ENCODE measurements at regions not wholly inside any gene's neighbourhood (a gene's known extent, or its start where the extent isn't known, plus 50 kb on each side); places are given as distances from the start of the nearest gene placed in this dataset.

- no peak overlapping the region for H3K27ac Mint-ChIP-seq
- H4K20me1 ChIP-seq (ENCODE audit: low read depth), result no peaks in the 10 kb centered on the region
- no peaks in the 10 kb centered on the region for H3F3A ChIP-seq (ENCODE audit: low read depth)
- TF ChIP-seq CTCF (IDR thresholded peaks at IDR 0.05) (no peak), EZH2 (IDR thresholded peaks at IDR 0.05) (no peak), EZH2phosphoT487 (IDR thresholded peaks at IDR 0.05) (no peak)
- H3K79me2 ChIP-seq (ENCODE audit: low read depth), result no peaks in the 10 kb centered on the region
- H3K9ac ChIP-seq, result no peak overlapping the region
- H3K36me3 ChIP-seq, result no peaks in the 10 kb centered on the region
- no peak overlapping the region for H2AFZ ChIP-seq (replicated peaks)
- no peak overlapping the region for H3K4me3 Mint-ChIP-seq
- DNase-seq (ENCODE audit: low spot score), result no peak
- H3K9me3 Mint-ChIP-seq, result peaks cover 2% of the 10 kb centered on the region
- H3K9me3 ChIP-seq (ENCODE audit: low read depth), result no peaks in the 10 kb centered on the region
- H3K27ac ChIP-seq, result no peak overlapping the region
- H3K4me1 Mint-ChIP-seq, result peaks cover 6% of the 10 kb centered on the region
- no peak overlapping the region for H3K4me2 ChIP-seq
- H3K4me3 ChIP-seq, result no peak overlapping the region
- peaks cover 3% of the 10 kb centered on the region for H3K27me3 Mint-ChIP-seq (ENCODE audit: insufficient read depth, low read depth)
- H3K4me1 ChIP-seq, result no peaks in the 10 kb centered on the region
- no peaks in the 10 kb centered on the region for H3K36me3 Mint-ChIP-seq
- no peaks in the 10 kb centered on the region for H3K27me3 ChIP-seq
These were observed 89.0 kb downstream of the NAF1 start for GRCh38 chr4:163077680-163078079.

GRCh38 chr4:163072222-163072621, 94.5 kb downstream of the NAF1 start:
- no peak overlapping the region for H2AFZ ChIP-seq (replicated peaks)
- no peaks in the 10 kb centered on the region for H4K20me1 ChIP-seq (ENCODE audit: low read depth)
- Mint-ChIP-seq H3K4me1 (no peaks in the 10 kb centered on the region), H3K9me3 (peaks cover 2% of the 10 kb centered on the region), H3K4me3 (no peak overlapping the region), H3K36me3 (no peaks in the 10 kb centered on the region), H3K27me3 (ENCODE audit: insufficient read depth, low read depth) (peaks cover 3% of the 10 kb centered on the region), H3K27ac (no peak overlapping the region)
- H3K4me2 ChIP-seq, result no peak overlapping the region
- no peaks in the 10 kb centered on the region for H3K36me3 ChIP-seq
- DNase-seq (ENCODE audit: low spot score), result no peak
- TF ChIP-seq CTCF (IDR thresholded peaks at IDR 0.05), result no peak
- no peaks in the 10 kb centered on the region for H3K4me1 ChIP-seq
- H3K9ac ChIP-seq, result no peak overlapping the region
- no peaks in the 10 kb centered on the region for H3K9me3 ChIP-seq (ENCODE audit: low read depth)
- H3K79me2 ChIP-seq (ENCODE audit: low read depth), result no peaks in the 10 kb centered on the region
- H3K27me3 ChIP-seq, result no peaks in the 10 kb centered on the region
- H3K27ac ChIP-seq, result no peak overlapping the region
- H3F3A ChIP-seq (ENCODE audit: low read depth), result no peaks in the 10 kb centered on the region
- no peak overlapping the region for H3K4me3 ChIP-seq

- Histone ChIP-seq H3K36me3 (no peaks in the 10 kb centered on the region), H4K20me1 (ENCODE audit: low read depth) (no peaks in the 10 kb centered on the region), H3K27me3 (no peaks in the 10 kb centered on the region), H3K79me2 (ENCODE audit: low read depth) (no peaks in the 10 kb centered on the region), H3K27ac (no peak overlapping the region), H3K4me2 (no peak overlapping the region), H3K9me3 (ENCODE audit: low read depth) (no peaks in the 10 kb centered on the region), H3F3A (ENCODE audit: low read depth) (no peaks in the 10 kb centered on the region), H3K9ac (no peak overlapping the region), H3K4me1 (no peaks in the 10 kb centered on the region), H2AFZ (replicated peaks) (no peak overlapping the region), H3K4me3 (no peak overlapping the region)
- TF ChIP-seq EZH2phosphoT487 (IDR thresholded peaks at IDR 0.05) (no peak), EZH2 (IDR thresholded peaks at IDR 0.05) (no peak), CTCF (IDR thresholded peaks at IDR 0.05) (no peak)
- Mint-ChIP-seq H3K4me3 (no peak overlapping the region), H3K27ac (no peak overlapping the region), H3K27me3 (ENCODE audit: insufficient read depth, low read depth) (peaks cover 3% of the 10 kb centered on the region), H3K9me3 (peaks cover 2% of the 10 kb centered on the region), H3K36me3 (no peaks in the 10 kb centered on the region), H3K4me1 (no peaks in the 10 kb centered on the region)
- no peak for DNase-seq (ENCODE audit: low spot score)
These were observed 95.4 kb downstream of the NAF1 start for GRCh38 chr4:163071308-163071707.

GRCh38 chr4:163070023-163070422, 96.7 kb downstream of the NAF1 start:
- Mint-ChIP-seq H3K36me3 (no peaks in the 10 kb centered on the region), H3K4me3 (no peak overlapping the region), H3K27me3 (ENCODE audit: insufficient read depth, low read depth) (no peaks in the 10 kb centered on the region), H3K27ac (no peak overlapping the region), H3K9me3 (no peaks in the 10 kb centered on the region), H3K4me1 (no peaks in the 10 kb centered on the region)
- Histone ChIP-seq H3F3A (ENCODE audit: low read depth) (no peaks in the 10 kb centered on the region), H2AFZ (replicated peaks) (no peak overlapping the region), H3K9me3 (ENCODE audit: low read depth) (no peaks in the 10 kb centered on the region), H4K20me1 (ENCODE audit: low read depth) (no peaks in the 10 kb centered on the region), H3K27ac (no peak overlapping the region), H3K27me3 (no peaks in the 10 kb centered on the region), H3K79me2 (ENCODE audit: low read depth) (no peaks in the 10 kb centered on the region), H3K4me1 (no peaks in the 10 kb centered on the region), H3K36me3 (no peaks in the 10 kb centered on the region), H3K4me2 (no peak overlapping the region), H3K9ac (no peak overlapping the region), H3K4me3 (no peak overlapping the region)
- TF ChIP-seq EZH2 (IDR thresholded peaks at IDR 0.05) (no peak), CTCF (IDR thresholded peaks at IDR 0.05) (no peak)
- no peak for DNase-seq (ENCODE audit: low spot score)
